ENCODE measurements at regions not wholly inside any gene's neighbourhood (a gene's known extent, or its start where the extent isn't known, plus 50 kb on each side); places are given as distances from the start of the nearest gene placed in this dataset.
"Not testable (repeated sequence)": the region's sequence is repeated elsewhere in the genome, so short reads cannot be mapped to it uniquely, and the experiment has no call there.

DNA sequence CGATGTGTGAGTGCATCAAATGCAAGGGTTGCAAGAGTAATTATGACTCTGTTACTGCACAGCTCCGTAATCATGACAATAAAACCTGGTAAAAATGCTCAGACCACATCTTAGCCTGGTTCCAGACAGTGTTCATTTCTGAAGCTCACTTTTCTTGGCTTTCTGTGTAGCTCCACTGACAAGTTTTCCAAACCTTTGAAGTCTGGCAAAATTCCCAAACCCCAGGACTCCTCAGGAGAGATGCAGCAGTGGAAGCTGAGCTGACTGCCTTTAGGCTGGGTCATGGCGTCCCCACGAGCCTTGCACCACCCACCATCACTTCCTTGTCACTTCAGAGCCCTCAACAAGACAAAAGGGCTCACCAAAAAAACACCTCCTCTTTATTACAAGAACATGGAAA is 131.6 kb upstream of the TAS2R1 start:
- H3K4me1 ChIP-seq (ENCODE audit: insufficient read depth) = no peaks in the 10 kb centered on the region
- no peak overlapping the region for H3K4me3 ChIP-seq
- TF ChIP-seq, protein P1, sequence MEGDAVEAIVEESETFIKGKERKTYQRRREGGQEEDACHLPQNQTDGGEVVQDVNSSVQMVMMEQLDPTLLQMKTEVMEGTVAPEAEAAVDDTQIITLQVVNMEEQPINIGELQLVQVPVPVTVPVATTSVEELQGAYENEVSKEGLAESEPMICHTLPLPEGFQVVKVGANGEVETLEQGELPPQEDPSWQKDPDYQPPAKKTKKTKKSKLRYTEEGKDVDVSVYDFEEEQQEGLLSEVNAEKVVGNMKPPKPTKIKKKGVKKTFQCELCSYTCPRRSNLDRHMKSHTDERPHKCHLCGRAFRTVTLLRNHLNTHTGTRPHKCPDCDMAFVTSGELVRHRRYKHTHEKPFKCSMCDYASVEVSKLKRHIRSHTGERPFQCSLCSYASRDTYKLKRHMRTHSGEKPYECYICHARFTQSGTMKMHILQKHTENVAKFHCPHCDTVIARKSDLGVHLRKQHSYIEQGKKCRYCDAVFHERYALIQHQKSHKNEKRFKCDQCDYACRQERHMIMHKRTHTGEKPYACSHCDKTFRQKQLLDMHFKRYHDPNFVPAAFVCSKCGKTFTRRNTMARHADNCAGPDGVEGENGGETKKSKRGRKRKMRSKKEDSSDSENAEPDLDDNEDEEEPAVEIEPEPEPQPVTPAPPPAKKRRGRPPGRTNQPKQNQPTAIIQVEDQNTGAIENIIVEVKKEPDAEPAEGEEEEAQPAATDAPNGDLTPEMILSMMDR (IDR thresholded peaks at IDR 0.05) = no peak
- no peak for TF ChIP-seq POLR2A (IDR thresholded peaks at IDR 0.05)
- TF ChIP-seq EP300 (IDR thresholded peaks at IDR 0.05) = no peak
- intact Hi-C loops (cut with DNase I) = no loop called here
- H3K27ac ChIP-seq = no peak overlapping the region
- no peaks in the 10 kb centered on the region for H3K9me3 ChIP-seq
- DNase-seq = no peak
- no peaks in the 10 kb centered on the region for H3K36me3 ChIP-seq
- WGBS, 3 donors = 28 to 33% (median 31%) methylated on average over 4 of the region's 4 CpGs
- no peaks in the 10 kb centered on the region for H3K27me3 ChIP-seq

DNA sequence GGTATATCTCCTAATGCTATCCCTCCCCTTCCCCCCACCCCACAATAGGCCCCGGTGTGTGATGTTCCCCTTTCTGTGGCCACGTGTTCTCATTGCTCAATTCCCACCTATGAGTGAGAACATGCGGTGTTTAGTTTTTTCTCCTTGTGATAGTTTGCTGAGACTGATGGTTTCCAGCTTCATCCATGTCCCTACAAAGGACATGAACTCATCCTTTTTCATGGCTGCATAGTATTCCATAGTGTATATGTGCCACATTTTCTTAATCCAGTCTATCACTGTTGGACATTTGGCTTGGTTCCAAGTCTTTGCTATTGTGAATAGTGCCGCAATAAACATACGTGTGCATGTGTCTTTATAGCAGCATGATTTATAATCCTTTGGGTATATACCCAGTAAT is 122.5 kb upstream of the TAS2R1 start:
- H3K4me1 ChIP-seq (ENCODE audit: insufficient read depth); H3K9me3 ChIP-seq; H3K4me3 ChIP-seq; H3K27ac ChIP-seq; H3K36me3 ChIP-seq; DNase-seq; intact Hi-C loops (cut with DNase I); H3K27me3 ChIP-seq: not testable (repeated sequence)
- WGBS, 3 donors = 94 to 97% (median 95%) methylated on average over 4 to 5 of the region's 5 CpGs

DNA sequence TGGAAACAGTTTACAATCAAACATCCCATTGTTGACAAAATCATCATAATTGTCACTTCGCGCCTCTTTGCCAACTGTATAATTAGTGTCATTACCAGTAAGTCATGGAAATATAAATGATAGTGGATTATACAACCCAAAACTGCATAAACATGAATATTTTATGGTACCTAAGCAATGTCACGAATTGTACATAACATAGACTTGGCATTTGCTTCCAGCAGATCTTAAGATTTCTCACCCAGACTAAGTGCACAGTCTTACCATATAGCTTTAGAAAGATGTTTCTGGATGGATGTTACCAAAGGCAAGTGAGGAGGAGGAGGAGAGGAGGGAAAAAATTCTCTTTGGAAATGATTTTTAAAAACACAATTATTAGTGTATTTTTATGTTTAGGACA is 113.4 kb upstream of the TAS2R1 start:
- no peak for DNase-seq
- WGBS, 3 donors = 85 to 86% (median 86%) methylated on average over 3 of the region's 3 CpGs
- no peaks in the 10 kb centered on the region for H3K9me3 ChIP-seq
- H3K36me3 ChIP-seq = no peaks in the 10 kb centered on the region
- H3K4me3 ChIP-seq = no peak overlapping the region
- H3K4me1 ChIP-seq (ENCODE audit: insufficient read depth) = no peaks in the 10 kb centered on the region
- no peaks in the 10 kb centered on the region for H3K27me3 ChIP-seq
- H3K27ac ChIP-seq = no peak overlapping the region
- TF ChIP-seq POLR2A (IDR thresholded peaks at IDR 0.05) = no peak
- TF ChIP-seq, protein P1 (IDR thresholded peaks at IDR 0.05) = no peak
- no peak for TF ChIP-seq EP300 (IDR thresholded peaks at IDR 0.05)
- intact Hi-C loops (cut with DNase I) = no loop called here

DNA sequence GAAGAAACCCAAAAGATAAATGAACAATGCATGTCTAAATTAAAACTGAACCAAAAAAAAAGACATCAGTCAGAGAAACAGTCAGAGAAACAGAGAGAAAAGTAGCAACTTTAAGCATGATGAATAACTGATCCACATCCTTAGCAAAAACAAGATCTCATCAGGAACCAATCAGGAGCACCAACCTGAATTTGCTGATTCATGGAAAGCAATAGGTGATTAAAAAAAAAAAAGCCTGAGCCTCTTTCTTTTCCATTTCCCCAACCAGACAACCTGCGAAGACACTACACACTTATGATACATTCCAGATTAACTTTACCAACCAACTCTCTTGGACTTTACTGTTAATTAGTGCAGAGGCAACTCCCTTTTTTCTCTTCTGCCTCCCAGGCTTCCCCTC is 112.7 kb upstream of the TAS2R1 start:
- no peak for DNase-seq
- Histone ChIP-seq H3K9me3 (no peaks in the 10 kb centered on the region), H3K4me1 (ENCODE audit: insufficient read depth) (no peaks in the 10 kb centered on the region), H3K27me3 (no peaks in the 10 kb centered on the region), H3K36me3 (no peaks in the 10 kb centered on the region), H3K4me3 (no peak overlapping the region), H3K27ac (no peak overlapping the region)
- intact Hi-C loops (cut with DNase I) = no loop called here
- TF ChIP-seq EP300 (IDR thresholded peaks at IDR 0.05) (no peak), POLR2A (IDR thresholded peaks at IDR 0.05) (no peak)
- TF ChIP-seq, protein P1 (IDR thresholded peaks at IDR 0.05) = no peak
- WGBS, 3 donors = 32 to 51% (median 48%) methylated on average over 1 of the region's 1 CpG

DNA sequence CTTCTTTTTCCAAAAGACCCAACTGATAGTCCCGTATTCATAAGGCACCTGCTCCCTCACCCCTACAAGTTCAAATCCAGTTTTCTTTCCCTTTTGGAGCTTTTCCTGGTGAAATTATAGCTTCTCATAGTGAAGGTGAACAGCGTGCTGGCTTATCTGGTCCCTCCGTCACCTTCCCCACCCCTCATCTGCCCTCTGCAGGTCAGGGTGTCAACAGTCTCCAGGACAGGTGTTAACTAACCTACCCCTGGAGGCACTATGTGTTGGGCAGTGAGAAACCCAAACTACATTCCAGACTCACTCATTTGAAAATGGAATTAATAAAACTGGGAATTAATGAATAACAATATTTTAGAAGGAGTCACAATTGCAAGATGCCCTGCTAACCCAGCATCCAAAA is 109.0 kb upstream of the TAS2R1 start:
- H3K4me3 ChIP-seq = no peak overlapping the region
- H3K27ac ChIP-seq = no peak overlapping the region
- no peaks in the 10 kb centered on the region for H3K27me3 ChIP-seq
- H3K9me3 ChIP-seq = no peaks in the 10 kb centered on the region
- H3K36me3 ChIP-seq = no peaks in the 10 kb centered on the region
- H3K4me1 ChIP-seq (ENCODE audit: insufficient read depth) = no peaks in the 10 kb centered on the region
- intact Hi-C loops (cut with DNase I) = no loop called here
- WGBS, 3 donors = 70 to 79% (median 75%) methylated on average over 3 of the region's 3 CpGs
- DNase-seq = no peak
- TF ChIP-seq, protein P1 (IDR thresholded peaks at IDR 0.05) = no peak
- TF ChIP-seq POLR2A (IDR thresholded peaks at IDR 0.05) (no peak), EP300 (IDR thresholded peaks at IDR 0.05) (no peak)
